ENCODE measurements at regions not wholly inside any gene's neighbourhood (a gene's known extent, or its start where the extent isn't known, plus 50 kb on each side); places are given as distances from the start of the nearest gene placed in this dataset.

DNA sequence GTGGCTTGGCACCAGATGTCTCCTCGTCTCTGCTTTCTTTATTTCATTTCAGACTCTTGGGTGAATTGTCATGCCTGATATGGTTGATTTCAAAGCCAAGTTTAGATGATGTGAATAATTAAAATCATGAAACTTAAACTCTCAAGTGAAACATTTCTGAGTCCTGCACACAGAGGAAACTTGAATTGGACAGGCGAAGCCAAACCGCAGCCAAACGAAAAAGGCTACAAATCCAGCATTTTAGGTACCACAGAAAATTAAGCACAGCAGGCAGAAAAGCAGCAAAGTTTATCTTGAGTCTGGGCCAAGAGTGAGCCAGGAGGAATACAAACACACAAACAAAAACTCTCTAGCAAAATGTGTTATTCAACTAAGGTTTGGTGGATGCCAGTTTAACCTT is 659.8 kb upstream of the KLF4 start:
- Histone ChIP-seq H3K27me3 (ENCODE audit: insufficient read depth, poor library complexity, severe bottlenecking) (no peaks in the 10 kb centered on the region), H3K9me3 (ENCODE audit: severe bottlenecking) (peaks cover 4% of the 10 kb centered on the region), H3K4me1 (ENCODE audit: insufficient read depth, poor library complexity, severe bottlenecking) (peaks cover 4% of the 10 kb centered on the region), H3K4me3 (ENCODE audit: severe bottlenecking) (no peak overlapping the region), H3K27ac (ENCODE audit: poor library complexity, severe bottlenecking) (no peak overlapping the region), H3K36me3 (ENCODE audit: low read depth) (no peaks in the 10 kb centered on the region)
- no peak for ATAC-seq (ENCODE audit: low read depth)
- no peak for DNase-seq (ENCODE audit: low spot score)
- TF ChIP-seq, protein P1, sequence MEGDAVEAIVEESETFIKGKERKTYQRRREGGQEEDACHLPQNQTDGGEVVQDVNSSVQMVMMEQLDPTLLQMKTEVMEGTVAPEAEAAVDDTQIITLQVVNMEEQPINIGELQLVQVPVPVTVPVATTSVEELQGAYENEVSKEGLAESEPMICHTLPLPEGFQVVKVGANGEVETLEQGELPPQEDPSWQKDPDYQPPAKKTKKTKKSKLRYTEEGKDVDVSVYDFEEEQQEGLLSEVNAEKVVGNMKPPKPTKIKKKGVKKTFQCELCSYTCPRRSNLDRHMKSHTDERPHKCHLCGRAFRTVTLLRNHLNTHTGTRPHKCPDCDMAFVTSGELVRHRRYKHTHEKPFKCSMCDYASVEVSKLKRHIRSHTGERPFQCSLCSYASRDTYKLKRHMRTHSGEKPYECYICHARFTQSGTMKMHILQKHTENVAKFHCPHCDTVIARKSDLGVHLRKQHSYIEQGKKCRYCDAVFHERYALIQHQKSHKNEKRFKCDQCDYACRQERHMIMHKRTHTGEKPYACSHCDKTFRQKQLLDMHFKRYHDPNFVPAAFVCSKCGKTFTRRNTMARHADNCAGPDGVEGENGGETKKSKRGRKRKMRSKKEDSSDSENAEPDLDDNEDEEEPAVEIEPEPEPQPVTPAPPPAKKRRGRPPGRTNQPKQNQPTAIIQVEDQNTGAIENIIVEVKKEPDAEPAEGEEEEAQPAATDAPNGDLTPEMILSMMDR (IDR thresholded peaks at IDR 0.05; ENCODE audit: poor library complexity, severe bottlenecking), result no peak

GRCh38 chr9:108142504-108143201 is 653.1 kb upstream of the KLF4 start:
- TF ChIP-seq, protein P1 (IDR thresholded peaks at IDR 0.05; ENCODE audit: poor library complexity, severe bottlenecking), result no peak
- DNase-seq (ENCODE audit: low spot score), result no peak

GRCh38 chr9:108142142-108142503 is 652.6 kb upstream of the KLF4 start:
- no peak for ATAC-seq (ENCODE audit: low read depth)
- H3K36me3 ChIP-seq (ENCODE audit: low read depth), result no peaks in the 10 kb centered on the region
- H3K9me3 ChIP-seq (ENCODE audit: severe bottlenecking), result peaks cover 4% of the 10 kb centered on the region
- TF ChIP-seq, protein P1 (IDR thresholded peaks at IDR 0.05; ENCODE audit: poor library complexity, severe bottlenecking), result no peak
- H3K4me3 ChIP-seq (ENCODE audit: severe bottlenecking), result no peak overlapping the region
- no peak overlapping the region for H3K27ac ChIP-seq (ENCODE audit: poor library complexity, severe bottlenecking)
- no peak for DNase-seq (ENCODE audit: low spot score)
- no peaks in the 10 kb centered on the region for H3K4me1 ChIP-seq (ENCODE audit: insufficient read depth, poor library complexity, severe bottlenecking)
- H3K27me3 ChIP-seq (ENCODE audit: insufficient read depth, poor library complexity, severe bottlenecking), result no peaks in the 10 kb centered on the region

More at GRCh38 chr9:108142504-108143201, 653.1 kb upstream of the KLF4 start:
- Histone ChIP-seq H3K27me3 (ENCODE audit: insufficient read depth, poor library complexity, severe bottlenecking) (no peaks in the 10 kb centered on the region), H3K27ac (ENCODE audit: poor library complexity, severe bottlenecking) (no peak overlapping the region), H3K36me3 (ENCODE audit: low read depth) (no peaks in the 10 kb centered on the region), H3K9me3 (ENCODE audit: severe bottlenecking) (peaks cover 4% of the 10 kb centered on the region), H3K4me1 (ENCODE audit: insufficient read depth, poor library complexity, severe bottlenecking) (no peaks in the 10 kb centered on the region), H3K4me3 (ENCODE audit: severe bottlenecking) (no peak overlapping the region)
- no peak for ATAC-seq (ENCODE audit: low read depth)

DNA sequence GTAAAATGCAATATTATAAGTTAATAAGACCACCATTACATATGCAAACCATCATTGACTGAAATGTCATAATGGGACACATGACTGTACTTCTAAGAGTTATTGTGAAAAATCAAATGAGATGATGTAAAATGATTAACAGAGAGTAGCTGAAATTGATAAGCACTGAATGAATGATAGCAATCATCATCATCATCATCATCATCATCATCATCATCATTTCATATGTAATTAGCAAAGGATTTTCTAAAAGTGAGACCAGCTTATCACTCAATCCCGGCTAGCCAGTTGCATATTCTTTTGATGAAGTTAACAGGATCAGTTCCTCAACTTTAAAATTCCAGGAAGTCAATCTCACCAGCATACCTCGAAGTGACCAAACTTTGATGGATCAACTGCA is 650.3 kb upstream of the KLF4 start:
- H3K36me3 ChIP-seq (ENCODE audit: low read depth), result no peaks in the 10 kb centered on the region
- H3K9me3 ChIP-seq (ENCODE audit: severe bottlenecking), result no peaks in the 10 kb centered on the region
- H3K4me1 ChIP-seq (ENCODE audit: insufficient read depth, poor library complexity, severe bottlenecking), result no peaks in the 10 kb centered on the region
- DNase-seq (ENCODE audit: low spot score) (no peak), ATAC-seq (ENCODE audit: low read depth) (no peak)
- no peaks in the 10 kb centered on the region for H3K27me3 ChIP-seq (ENCODE audit: insufficient read depth, poor library complexity, severe bottlenecking)
- TF ChIP-seq, protein P1 (IDR thresholded peaks at IDR 0.05; ENCODE audit: poor library complexity, severe bottlenecking), result no peak
- H3K27ac ChIP-seq (ENCODE audit: poor library complexity, severe bottlenecking), result no peak overlapping the region
- no peak overlapping the region for H3K4me3 ChIP-seq (ENCODE audit: severe bottlenecking)

DNA sequence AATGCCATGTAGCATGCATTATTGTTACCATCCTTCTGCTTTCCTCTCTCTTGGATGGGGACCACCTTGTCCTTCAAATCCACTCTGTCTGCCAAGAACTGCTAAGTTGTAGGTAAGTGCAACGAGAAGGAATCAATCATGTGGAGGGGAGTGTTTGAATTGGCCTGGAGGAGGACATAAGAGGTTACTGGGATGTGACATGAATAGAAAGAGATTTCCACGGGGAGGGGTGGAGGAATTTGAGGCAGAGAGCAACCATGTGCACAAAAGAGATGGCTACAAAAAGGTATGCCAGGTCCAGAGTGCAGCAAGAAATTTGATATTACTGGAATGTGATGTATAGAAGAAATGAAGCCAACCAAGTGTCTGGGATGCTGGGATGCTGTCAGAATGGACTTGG is 648.9 kb upstream of the KLF4 start:
- no peaks in the 10 kb centered on the region for H3K4me1 ChIP-seq (ENCODE audit: insufficient read depth, poor library complexity, severe bottlenecking)
- H3K4me3 ChIP-seq (ENCODE audit: severe bottlenecking), result no peak overlapping the region
- TF ChIP-seq, protein P1 (IDR thresholded peaks at IDR 0.05; ENCODE audit: poor library complexity, severe bottlenecking), result no peak
- H3K27ac ChIP-seq (ENCODE audit: poor library complexity, severe bottlenecking), result no peak overlapping the region
- no peak for DNase-seq (ENCODE audit: low spot score)
- H3K27me3 ChIP-seq (ENCODE audit: insufficient read depth, poor library complexity, severe bottlenecking), result no peaks in the 10 kb centered on the region
- H3K9me3 ChIP-seq (ENCODE audit: severe bottlenecking), result no peaks in the 10 kb centered on the region
- ATAC-seq (ENCODE audit: low read depth), result no peak
- no peaks in the 10 kb centered on the region for H3K36me3 ChIP-seq (ENCODE audit: low read depth)

Measured in RWPE2 (cell line).